ENCODE measurements at regions not wholly inside any gene's neighbourhood (a gene's known extent, or its start where the extent isn't known, plus 50 kb on each side); places are given as distances from the start of the nearest gene placed in this dataset.

GRCh38 chr3:194050782-194051320, 85.1 kb upstream of the HES1 start:
- TF ChIP-seq POLR2A (IDR thresholded peaks at IDR 0.05) (no peak), CTCF (IDR thresholded peaks at IDR 0.05) (no peak)

All from lower leg skin (tissue), 3 donors.